ENCODE measurements at regions not wholly inside any gene's neighbourhood (a gene's known extent, or its start where the extent isn't known, plus 50 kb on each side); places are given as distances from the start of the nearest gene placed in this dataset.

DNA sequence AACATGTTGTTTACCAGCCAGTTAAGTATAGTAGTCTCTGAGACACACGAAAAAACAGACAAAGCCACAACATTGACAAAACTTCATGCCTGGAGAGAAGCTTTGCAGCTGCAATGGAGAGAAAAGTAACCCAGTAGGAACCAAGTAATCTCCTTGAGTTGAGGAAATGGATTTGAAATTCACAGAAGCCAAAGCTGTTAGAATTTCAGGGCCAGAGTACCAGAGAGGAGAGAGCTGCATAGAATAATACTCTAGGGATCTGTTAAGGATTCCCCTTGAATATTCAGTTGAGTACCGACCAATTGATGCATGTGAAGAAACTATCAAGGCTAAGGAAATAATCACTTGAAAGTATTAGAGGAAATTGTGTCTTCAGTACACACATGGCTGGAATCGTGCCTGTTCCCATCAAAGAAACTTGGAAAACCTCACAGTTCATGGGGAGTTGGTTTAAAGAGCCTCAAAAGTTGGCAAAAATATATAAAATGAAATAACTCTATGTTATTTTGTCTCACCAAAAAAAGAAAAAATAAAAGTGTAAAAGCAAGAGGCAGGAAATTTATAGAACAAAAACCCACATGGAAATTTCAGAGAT lies 324.0 kb upstream of the NEGR1 start:
- no peak for DNase-seq

- peak; percentile 36 for DNase-seq
Measured at GRCh38 chr1:72601035-72601674, 318.8 kb upstream of the NEGR1 start.

- no peak for DNase-seq
Measured at GRCh38 chr1:72586023-72586685, 303.8 kb upstream of the NEGR1 start.

DNA sequence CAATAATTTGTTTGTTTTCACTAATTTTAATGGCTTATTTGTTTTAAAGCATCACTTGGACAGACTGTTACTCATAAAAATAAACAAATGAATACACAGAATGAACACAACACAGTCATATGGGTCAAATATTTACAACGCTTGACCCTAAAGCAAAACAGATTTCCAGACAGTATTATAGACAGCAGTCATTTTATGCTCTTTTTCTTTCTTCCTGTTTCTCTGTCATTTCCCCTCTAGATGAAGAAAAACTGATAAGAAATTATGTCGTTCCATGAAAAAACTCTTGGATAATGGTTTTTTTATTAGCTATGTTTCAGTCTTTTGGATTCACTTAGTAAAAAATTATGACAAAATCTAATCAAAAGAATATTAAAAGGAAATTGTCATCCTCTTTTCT lies 297.3 kb upstream of the NEGR1 start:
- DNase-seq, result no peak

GRCh38 chr1:72570815-72571214 lies 288.5 kb upstream of the NEGR1 start:
- DNase-seq, result no peak

- DNase-seq, result no peak
Measured at GRCh38 chr1:72568113-72568512, 285.8 kb upstream of the NEGR1 start.

DNA sequence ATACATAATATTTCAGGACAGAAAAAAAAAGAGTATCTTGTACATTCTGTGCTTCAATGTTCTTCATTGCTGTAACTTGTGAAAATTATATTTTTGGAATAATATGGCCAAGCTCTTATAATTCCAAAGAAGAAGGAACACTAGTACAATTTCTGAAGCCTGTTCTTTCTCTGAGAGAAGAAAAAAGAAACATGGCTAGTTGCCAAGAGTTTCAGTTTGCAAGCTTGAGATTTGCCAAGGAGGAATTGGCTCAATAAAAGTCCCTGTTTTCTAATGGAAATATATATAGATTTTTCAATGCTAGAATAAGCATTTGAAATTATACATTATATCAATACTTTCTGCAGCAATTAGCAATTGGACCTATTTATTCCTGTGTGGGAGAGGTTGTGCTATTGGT lies 285.2 kb upstream of the NEGR1 start:
- DNase-seq, result no peak

DNA sequence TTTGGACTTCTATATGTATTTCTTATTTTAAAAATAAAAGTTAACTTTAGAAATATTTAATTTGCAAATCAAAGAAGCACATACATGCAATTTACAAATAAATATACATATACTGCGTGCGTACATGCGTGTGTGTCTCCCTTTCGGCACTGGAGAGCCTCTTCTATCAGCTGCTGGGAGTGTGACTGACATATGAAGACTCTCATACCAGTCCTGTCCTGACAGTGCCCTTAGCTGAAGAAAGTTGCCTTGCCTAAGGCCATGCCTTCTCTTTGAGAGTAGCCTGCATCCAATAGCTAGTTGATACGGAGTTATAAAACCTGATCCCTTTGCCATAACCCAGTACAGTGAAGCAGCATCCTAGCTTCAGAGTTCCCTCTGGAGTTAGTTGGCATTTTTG lies 282.4 kb upstream of the NEGR1 start:
- no peak for DNase-seq

GRCh38 chr1:72557446-72558049 lies 275.2 kb upstream of the NEGR1 start:
- DNase-seq, result no peak

- no peak for DNase-seq
Measured at GRCh38 chr1:72547412-72547811, 265.1 kb upstream of the NEGR1 start.

DNA sequence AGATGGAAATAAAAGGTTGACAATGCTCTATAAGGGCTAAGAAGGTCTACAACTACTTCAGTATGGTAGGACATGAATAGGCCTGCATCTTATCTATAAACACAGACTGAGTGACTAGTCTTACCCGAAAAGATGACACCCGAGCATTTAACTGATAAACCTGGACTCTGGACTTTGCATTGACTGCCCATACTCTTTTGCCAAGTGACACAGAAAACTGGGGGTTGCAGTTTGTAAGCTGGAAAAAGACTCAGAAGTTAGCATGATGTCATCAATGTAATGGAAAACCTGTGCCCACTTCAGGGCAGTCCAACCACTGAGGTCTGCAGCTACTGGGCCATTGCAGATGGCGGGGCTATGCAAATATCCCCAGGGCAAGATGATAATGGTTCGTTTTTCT lies 258.3 kb upstream of the NEGR1 start:
- peak; percentile 2 for DNase-seq

- no peak for DNase-seq
Measured at GRCh38 chr1:72535470-72535869, 253.1 kb upstream of the NEGR1 start.

DNA sequence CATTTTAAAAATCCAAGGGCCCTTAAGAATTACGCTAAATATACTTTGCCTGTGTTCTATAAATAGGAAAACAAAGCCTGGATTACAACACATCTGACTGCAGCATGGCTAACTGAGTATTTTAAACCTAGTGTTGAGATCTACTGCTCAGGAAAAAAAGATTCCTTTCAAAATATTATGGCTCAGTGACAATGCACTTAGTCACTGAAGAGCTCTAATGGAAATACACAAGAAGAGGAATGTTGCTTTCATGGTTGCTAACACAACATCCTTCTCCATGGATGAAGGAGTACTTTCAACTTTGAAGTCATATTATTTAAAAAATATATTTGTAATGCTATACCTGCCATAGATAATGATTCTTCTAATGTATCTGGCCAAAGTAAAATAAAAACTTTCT lies 248.3 kb upstream of the NEGR1 start:
- no peak for DNase-seq

GRCh38 chr1:72526926-72527325 lies 244.6 kb upstream of the NEGR1 start:
- no peak for DNase-seq

- no peak for DNase-seq
Measured at GRCh38 chr1:72524021-72524420, 241.7 kb upstream of the NEGR1 start.

GRCh38 chr1:72521659-72522058 lies 239.3 kb upstream of the NEGR1 start:
- no peak for DNase-seq

- no peak for DNase-seq
Measured at GRCh38 chr1:72516826-72517225, 234.5 kb upstream of the NEGR1 start.

DNA sequence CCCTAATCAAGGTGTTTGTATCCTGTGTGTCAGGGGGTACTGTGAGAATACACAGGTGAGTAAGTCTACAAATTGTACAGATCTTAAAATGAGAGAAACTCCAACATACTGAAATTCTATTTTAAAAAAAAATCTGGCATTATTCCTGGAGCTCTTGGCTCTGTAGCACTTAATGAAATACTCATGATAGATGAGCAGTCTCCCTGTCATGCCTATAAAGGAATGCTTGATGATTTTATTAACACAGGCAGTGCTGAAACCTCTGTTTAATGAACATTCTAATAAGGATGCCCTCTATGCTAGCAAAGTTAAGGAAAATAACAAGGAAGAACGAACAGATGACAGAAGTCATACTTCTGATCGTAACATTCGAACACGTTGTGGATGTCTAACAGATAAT lies 233.9 kb upstream of the NEGR1 start:
- no peak for DNase-seq

DNA sequence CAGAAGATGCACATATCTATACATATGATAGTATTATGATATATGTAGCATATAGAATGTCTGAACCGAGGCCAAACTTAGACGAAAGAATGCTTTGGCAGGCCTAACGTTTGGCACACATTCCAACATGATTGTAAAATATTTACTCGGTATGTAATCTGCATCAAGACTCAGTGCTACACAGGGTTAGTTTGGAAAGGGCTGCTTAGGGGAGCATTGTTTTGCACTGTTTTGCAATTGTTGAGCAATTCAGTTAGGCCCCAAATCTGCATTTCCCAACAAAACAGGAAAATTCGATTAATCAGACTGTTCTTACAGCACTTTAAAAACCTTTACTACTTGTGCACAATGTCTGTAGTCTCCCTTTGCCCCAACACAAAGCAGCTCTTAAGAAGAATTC lies 216.0 kb upstream of the NEGR1 start:
- no peak for DNase-seq

DNA sequence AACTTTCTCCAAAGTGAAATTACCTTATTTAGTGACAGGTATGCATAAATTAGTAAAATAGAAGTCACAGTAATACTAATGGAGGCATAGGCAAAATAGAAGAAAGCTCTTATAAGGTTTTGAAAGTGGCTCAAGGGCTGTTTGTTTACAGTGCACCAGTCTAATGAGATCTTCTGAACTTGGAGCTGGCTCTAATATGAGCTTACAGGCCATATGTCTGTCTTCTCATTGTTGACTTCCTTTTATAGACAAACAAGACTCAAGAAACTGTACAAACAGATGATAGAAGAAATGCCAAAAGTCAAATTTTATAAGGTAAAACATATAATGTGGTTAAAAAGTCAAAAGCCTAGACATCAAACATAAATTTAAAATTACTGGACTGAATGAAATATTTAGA lies 207.5 kb upstream of the NEGR1 start:
- no peak for DNase-seq

DNA sequence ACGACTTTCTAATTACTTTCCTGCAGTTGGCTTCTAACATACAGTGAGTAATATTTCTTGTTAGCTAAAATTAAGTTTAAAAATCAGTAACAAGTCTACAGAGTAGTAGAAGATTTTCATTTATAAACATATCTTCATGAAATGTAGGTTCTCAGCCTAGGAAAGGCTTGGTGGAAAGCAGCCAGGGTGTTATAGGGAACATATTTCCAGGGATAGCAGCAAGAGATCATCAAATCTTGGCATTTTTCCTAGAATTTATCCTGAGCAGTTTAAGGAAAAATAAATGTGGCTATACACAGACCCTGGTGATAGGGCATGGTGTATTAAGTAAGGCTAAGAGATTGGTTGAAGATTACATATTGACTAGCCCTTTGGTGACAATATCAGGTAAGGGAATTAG lies 203.5 kb upstream of the NEGR1 start:
- no peak for DNase-seq

- no peak for DNase-seq
Measured at GRCh38 chr1:72483846-72484357, 201.6 kb upstream of the NEGR1 start.

- DNase-seq, result no peak
Measured at GRCh38 chr1:72482736-72483413, 200.5 kb upstream of the NEGR1 start.

All from hematopoietic multipotent progenitor cell treated with erythropoietin and hydrocortisone succinate and interleukin-3 and kit ligand, for 8 days (in vitro differentiated cells).